ENCODE measurements at regions not wholly inside any gene's neighbourhood (a gene's known extent, or its start where the extent isn't known, plus 50 kb on each side); places are given as distances from the start of the nearest gene placed in this dataset.

- no peak for TF ChIP-seq ZFX (IDR thresholded peaks at IDR 0.05)
- TF ChIP-seq, protein P1, sequence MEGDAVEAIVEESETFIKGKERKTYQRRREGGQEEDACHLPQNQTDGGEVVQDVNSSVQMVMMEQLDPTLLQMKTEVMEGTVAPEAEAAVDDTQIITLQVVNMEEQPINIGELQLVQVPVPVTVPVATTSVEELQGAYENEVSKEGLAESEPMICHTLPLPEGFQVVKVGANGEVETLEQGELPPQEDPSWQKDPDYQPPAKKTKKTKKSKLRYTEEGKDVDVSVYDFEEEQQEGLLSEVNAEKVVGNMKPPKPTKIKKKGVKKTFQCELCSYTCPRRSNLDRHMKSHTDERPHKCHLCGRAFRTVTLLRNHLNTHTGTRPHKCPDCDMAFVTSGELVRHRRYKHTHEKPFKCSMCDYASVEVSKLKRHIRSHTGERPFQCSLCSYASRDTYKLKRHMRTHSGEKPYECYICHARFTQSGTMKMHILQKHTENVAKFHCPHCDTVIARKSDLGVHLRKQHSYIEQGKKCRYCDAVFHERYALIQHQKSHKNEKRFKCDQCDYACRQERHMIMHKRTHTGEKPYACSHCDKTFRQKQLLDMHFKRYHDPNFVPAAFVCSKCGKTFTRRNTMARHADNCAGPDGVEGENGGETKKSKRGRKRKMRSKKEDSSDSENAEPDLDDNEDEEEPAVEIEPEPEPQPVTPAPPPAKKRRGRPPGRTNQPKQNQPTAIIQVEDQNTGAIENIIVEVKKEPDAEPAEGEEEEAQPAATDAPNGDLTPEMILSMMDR (conservative IDR thresholded peaks at IDR 0.05): no peak
These were observed 762.9 kb downstream of the LTN1 start for GRCh38 chr21:28229814-28230213.
